PC-3 (cell line): ENCODE measurements at regions not wholly inside any gene's neighbourhood (a gene's known extent, or its start where the extent isn't known, plus 50 kb on each side); places are given as distances from the start of the nearest gene placed in this dataset.

ENCODE experiments used
- CTCF ChIP-seq: fragments of 300-600 bp; sonication (generic); conservative IDR thresholded peaks from 2 replicates; pipeline ENCODE4 v1.5.1; 2017; ENCODE audit warnings: antibody characterized with exemption, low read depth, mild to moderate bottlenecking, low read length
- EZH2 ChIP-seq: fragments of 300-600 bp; sonication (generic); IDR thresholded peaks from one replicate; pipeline ENCODE4 v1.6.1; 2017; ENCODE audit warnings: antibody characterized with exemption, mild to moderate bottlenecking, low read length; ENCODE audit not compliant: unreplicated experiment
- EZH2phosphoT487 ChIP-seq: fragments of 300-600 bp; sonication (generic); IDR thresholded peaks from 2 replicates; pipeline ENCODE4 v1.6.1; 2018; ENCODE audit warnings: mild to moderate bottlenecking, antibody characterized with exemption, low read length, borderline replicate concordance

- TF ChIP-seq CTCF (no peak), EZH2 (no peak), EZH2phosphoT487 (no peak)
Measured at GRCh38 chr17:27380551-27380950, 75.7 kb upstream of the KSR1 start.
